Epithelial cell of esophagus (primary cell): ENCODE measurements at regions not wholly inside any gene's neighbourhood (a gene's known extent, or its start where the extent isn't known, plus 50 kb on each side); places are given as distances from the start of the nearest gene placed in this dataset.
A peak's percentile ranks its signal among the peaks of the same experiment; 100 is the strongest.

Experiments
- DNase-seq: peaks from one replicate; pipeline ENCODE4 v3.0.0; 2010; ENCODE audit warnings: low read depth
- H3K4me3 ChIP-seq: 2 replicates; pipeline ENCODE4 v1.5.1; 2011; ENCODE audit warnings: mild to moderate bottlenecking, low read length, control low read depth
- CTCF ChIP-seq: IDR thresholded peaks from 2 replicates; pipeline ENCODE4 v1.5.1; 2011; ENCODE audit warnings: low read depth, mild to moderate bottlenecking, low read length, control low read depth, inconsistent platforms; ENCODE audit not compliant: insufficient read depth; ENCODE audit errors: missing control alignments

DNA sequence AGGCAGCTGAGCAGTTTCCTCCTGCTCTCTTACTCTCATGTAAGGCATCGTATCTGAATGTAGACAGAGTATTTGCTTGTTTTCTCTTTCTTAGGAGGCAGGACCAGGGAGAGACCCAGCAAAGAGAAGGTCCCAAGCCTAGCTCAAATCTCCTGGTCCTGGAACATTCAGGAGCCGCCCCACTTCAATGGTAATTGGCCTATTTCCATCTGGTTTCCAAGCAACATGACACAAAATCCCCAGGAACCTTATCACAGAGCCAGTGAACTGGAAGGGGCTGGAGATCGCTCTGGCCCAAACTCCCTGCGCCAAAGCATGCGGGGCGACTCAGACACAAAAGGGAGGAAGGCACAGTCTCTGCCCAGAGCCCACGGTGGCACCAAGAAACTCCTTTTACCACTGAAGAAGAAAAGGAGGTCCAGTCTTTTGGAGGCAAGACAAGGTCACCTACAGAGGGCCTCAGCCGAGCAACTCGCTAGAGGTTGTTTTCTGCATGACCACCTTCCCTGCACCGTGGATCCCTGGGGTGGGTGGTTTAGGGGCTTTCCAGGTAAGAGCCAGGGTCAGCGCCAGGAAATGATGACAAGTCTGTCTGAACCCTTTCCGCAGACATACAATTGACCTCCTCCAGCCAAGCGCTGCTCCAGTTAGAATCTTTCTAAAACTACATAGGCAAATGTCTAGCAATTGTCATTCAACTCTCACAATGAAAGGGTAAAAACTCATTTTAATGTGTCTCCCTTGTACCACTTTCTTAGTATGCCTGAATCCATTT lies 394.7 kb downstream of the SOX9 start:
- no peak for DNase-seq
- no peak overlapping the region for H3K4me3 ChIP-seq
- no peak for TF ChIP-seq CTCF

DNA sequence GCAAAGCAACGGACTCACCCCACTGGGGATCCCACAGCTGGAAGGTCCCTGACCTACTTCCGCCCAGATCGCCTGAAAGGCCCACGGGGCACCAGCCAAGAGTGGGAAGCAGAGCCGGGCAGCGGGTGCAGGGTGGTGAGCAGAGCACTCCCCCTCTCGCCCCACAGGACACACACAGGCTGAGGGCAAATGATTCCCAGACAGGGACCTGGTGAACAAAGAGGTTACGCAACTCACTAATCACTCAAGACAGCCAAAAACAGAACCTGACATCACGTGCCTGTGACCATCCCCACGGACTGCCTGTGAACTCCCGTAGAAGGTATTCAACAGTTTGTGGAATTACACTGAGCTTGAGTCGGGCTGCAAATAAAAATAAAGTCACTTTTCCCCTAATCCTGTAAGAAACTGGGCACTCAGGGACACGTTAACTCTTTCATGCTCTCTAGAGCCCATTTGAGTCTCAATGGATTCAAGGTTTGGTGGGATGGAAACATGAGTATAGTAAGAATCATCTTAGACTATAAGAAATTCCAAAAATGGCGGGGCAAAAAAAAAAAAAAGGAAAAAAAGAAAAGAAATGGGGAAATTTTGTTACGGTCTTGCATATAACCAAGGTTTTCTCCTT lies 396.1 kb downstream of the SOX9 start:
- TF ChIP-seq CTCF: no peak
- DNase-seq: peak; percentile 39
- no peak overlapping the region for H3K4me3 ChIP-seq

- no peak overlapping the region for H3K4me3 ChIP-seq
- TF ChIP-seq CTCF: no peak
- no peak for DNase-seq
Observed at GRCh38 chr17:72517413-72518158, 396.8 kb downstream of the SOX9 start.

DNA sequence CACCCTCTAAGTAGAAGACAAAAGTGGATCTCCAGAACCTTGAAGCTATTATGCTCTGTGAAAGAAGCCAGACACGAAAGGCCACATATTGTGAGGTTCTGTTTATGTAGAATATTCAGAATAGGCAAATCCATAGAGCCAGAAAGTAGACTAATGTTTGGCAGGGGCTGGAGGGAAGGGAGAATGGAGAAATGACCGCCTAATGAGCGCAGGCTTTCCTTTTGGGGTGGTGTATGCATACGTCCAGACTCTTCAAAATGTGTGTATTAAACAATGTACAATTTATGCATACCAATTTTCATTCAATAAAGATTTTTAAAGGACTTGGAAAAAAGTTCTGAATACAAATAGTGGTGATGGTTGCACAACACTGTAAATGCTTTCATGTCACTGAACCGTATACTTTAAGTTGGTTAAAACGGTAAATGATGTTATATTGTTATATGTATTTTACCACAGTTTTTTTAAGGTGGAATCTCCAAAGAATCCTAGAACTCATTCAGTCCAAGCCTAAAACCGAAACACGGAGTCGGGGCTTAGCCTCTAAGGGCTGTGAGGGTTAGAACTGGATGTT lies 397.4 kb downstream of the SOX9 start:
- no peak for TF ChIP-seq CTCF
- DNase-seq: no peak
- H3K4me3 ChIP-seq: no peak overlapping the region

DNA sequence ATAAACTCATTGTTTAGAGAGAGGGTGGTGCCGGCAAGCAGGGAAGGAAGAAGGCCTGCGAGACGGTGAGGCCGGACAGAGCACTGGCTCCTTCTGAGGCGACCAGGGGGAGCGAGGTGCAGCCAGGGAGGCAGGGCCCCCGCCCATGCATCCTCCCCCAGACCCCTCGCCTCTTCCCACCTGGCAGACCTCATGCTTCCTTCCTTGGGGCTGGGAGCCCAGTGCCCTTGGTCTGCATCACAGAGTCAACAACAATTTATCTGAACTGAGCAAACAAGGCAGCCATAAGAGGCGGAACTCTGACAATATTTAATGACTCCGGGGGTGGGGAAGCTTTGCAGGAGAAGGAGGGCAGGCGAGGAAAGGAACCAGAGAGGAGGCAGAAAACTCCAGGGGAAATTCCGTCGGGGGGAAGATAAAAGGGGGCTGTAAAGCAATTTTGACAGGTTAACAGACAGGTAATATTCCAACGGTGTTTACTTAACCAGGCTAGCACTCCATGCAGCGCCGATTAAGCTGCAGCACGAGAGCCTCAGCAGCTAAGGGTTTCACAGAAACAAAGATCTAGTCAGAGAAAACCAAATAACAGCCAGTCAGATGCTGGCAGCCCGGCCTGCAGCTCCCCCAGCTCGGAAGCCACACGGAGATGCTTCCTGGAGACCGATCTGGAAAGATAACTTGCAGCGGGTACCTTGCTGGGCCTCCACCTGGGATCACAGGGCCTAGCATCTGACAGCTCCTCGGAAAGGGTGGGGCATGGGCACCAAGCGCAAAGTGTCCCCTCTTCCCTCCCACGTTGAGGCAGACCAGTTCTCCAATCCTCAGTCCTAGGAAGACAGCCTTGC lies 398.2 kb downstream of the SOX9 start:
- DNase-seq: no peak
- TF ChIP-seq CTCF: no peak
- no peak overlapping the region for H3K4me3 ChIP-seq

- no peak overlapping the region for H3K4me3 ChIP-seq
- no peak for TF ChIP-seq CTCF
- DNase-seq: no peak
Observed at GRCh38 chr17:72519598-72519936, 398.7 kb downstream of the SOX9 start.
